Fibroblast of lung (primary cell): ENCODE measurements at regions not wholly inside any gene's neighbourhood (a gene's known extent, or its start where the extent isn't known, plus 50 kb on each side); places are given as distances from the start of the nearest gene placed in this dataset.

Experiments used
- DNase-seq, 2 donors: peaks; one replicate each; pipeline versions ENCODE4 v3.0.0 to v3.0.0-alpha.2; 2010; ENCODE audit warnings: low read depth in 2 of 2
- H2AFZ ChIP-seq: 2 replicates; pipeline ENCODE4 v1.5.1; 2012; ENCODE audit warnings: low read length, control low read depth, inconsistent platforms
- H3K27ac ChIP-seq: 2 replicates; pipeline ENCODE4 v1.5.1; 2011; ENCODE audit warnings: low read length, control low read depth; ENCODE audit not compliant: insufficient read depth
- H3K27me3 ChIP-seq: 2 replicates; pipeline ENCODE4 v1.5.1; 2011; ENCODE audit warnings: mild to moderate bottlenecking, low read length; ENCODE audit not compliant: control insufficient read depth, insufficient read depth
- H3K36me3 ChIP-seq: 2 replicates; pipeline ENCODE4 v1.5.1; 2011; ENCODE audit warnings: low read length; ENCODE audit not compliant: control insufficient read depth, insufficient read depth
- H3K4me1 ChIP-seq: 2 replicates; pipeline ENCODE4 v1.5.1; 2011; ENCODE audit warnings: low read length; ENCODE audit not compliant: control insufficient read depth, insufficient read depth; ENCODE audit errors: extremely low read depth
- H3K4me2 ChIP-seq: 2 replicates; pipeline ENCODE4 v1.5.1; 2011; ENCODE audit warnings: low read length, control low read depth; ENCODE audit not compliant: insufficient read depth; ENCODE audit errors: extremely low read depth
- H3K4me3 ChIP-seq, 4 experiments: fragments of 200-600 bp in 1 of 4; sonication (generic) in 1 of 4; replicated peaks in 1 of 4; 2 replicates each; pipeline ENCODE4 v1.5.1; 2011 to 2016; ENCODE audit warnings: low read length in 4 of 4, low read depth in 3 of 4, mild to moderate bottlenecking in 3 of 4, control low read depth in 2 of 4, inconsistent platforms in 1 of 4, mixed read lengths in 1 of 4; ENCODE audit not compliant: insufficient read depth in 1 of 4; ENCODE audit errors: control extremely low read depth in 1 of 4
- H3K79me2 ChIP-seq: 2 replicates; pipeline ENCODE4 v1.5.1; 2012; ENCODE audit warnings: mild to moderate bottlenecking, low read length, inconsistent platforms; ENCODE audit not compliant: control insufficient read depth, insufficient read depth
- H3K9ac ChIP-seq: 2 replicates; pipeline ENCODE4 v1.5.1; 2011; ENCODE audit warnings: mild to moderate bottlenecking, low read length, control low read depth; ENCODE audit not compliant: insufficient read depth
- H3K9me3 ChIP-seq: 2 replicates; pipeline ENCODE4 v1.5.1; 2012; ENCODE audit warnings: low read depth, low read length; ENCODE audit not compliant: control insufficient read depth, insufficient read depth
- H4K20me1 ChIP-seq: 2 replicates; pipeline ENCODE4 v1.5.1; 2011; ENCODE audit warnings: low read length; ENCODE audit not compliant: control insufficient read depth, insufficient read depth; ENCODE audit errors: extremely low read depth
- CTCF ChIP-seq, 2 donors: IDR thresholded peaks in 1 of 2; conservative IDR thresholded peaks in 1 of 2; 1 replicate in 1 of 2; 2 replicates in 1 of 2; pipeline ENCODE4 v1.5.1; 2011 to 2012; ENCODE audit warnings: low read length in 2 of 2, control low read depth in 1 of 2, inconsistent platforms in 1 of 2, low read depth in 1 of 2, mild to moderate bottlenecking in 1 of 2
- EZH2 ChIP-seq: IDR thresholded peaks from 2 replicates; pipeline ENCODE4 v1.5.1; 2012; ENCODE audit warnings: low read length, control low read depth, mild to moderate bottlenecking; ENCODE audit errors: missing control alignments

GRCh38 chr3:82672966-82673365, 911.5 kb upstream of the GBE1 start:
- peak in 1 of 2 donors; percentile 26 for DNase-seq

GRCh38 chr3:82671466-82671865, 910.0 kb upstream of the GBE1 start:
- no peaks in the 10 kb centered on the region for H3K36me3 ChIP-seq
- H3K9me3 ChIP-seq, result no peaks in the 10 kb centered on the region
- TF ChIP-seq CTCF (conservative IDR thresholded peaks at IDR 0.05 in 1 of 2, IDR thresholded peaks at IDR 0.05 in 1 of 2; ENCODE audit: low read depth in 1 of 2, low read length in 2 of 2), result no peak
- no peak for TF ChIP-seq EZH2
- H4K20me1 ChIP-seq, result no peaks in the 10 kb centered on the region
- H3K27me3 ChIP-seq, result no peaks in the 10 kb centered on the region
- H3K4me3 ChIP-seq, result no peak overlapping the region
- peak in 1 of 2 donors; percentile 65 for DNase-seq
- H3K27ac ChIP-seq, result no peak overlapping the region
- no peaks in the 10 kb centered on the region for H3K4me1 ChIP-seq
- no peak overlapping the region for H2AFZ ChIP-seq
- no peaks in the 10 kb centered on the region for H3K79me2 ChIP-seq
- H3K4me2 ChIP-seq, result no peak overlapping the region
- no peak overlapping the region for H3K9ac ChIP-seq

More at GRCh38 chr3:82672966-82673365, 911.5 kb upstream of the GBE1 start:
- Histone ChIP-seq H3K79me2 (no peaks in the 10 kb centered on the region), H3K9ac (no peak overlapping the region), H3K36me3 (no peaks in the 10 kb centered on the region), H3K4me3 (no peak overlapping the region), H2AFZ (no peak overlapping the region), H3K27ac (no peak overlapping the region), H3K9me3 (no peaks in the 10 kb centered on the region), H3K4me2 (no peak overlapping the region), H3K4me1 (no peaks in the 10 kb centered on the region), H4K20me1 (no peaks in the 10 kb centered on the region), H3K27me3 (no peaks in the 10 kb centered on the region)
- no peak for TF ChIP-seq CTCF (conservative IDR thresholded peaks at IDR 0.05 in 1 of 2, IDR thresholded peaks at IDR 0.05 in 1 of 2; ENCODE audit: low read depth in 1 of 2, low read length in 2 of 2)
- TF ChIP-seq EZH2, result no peak

GRCh38 chr3:82654708-82655107, 893.3 kb upstream of the GBE1 start:
- TF ChIP-seq CTCF (conservative IDR thresholded peaks at IDR 0.05 in 1 of 2, IDR thresholded peaks at IDR 0.05 in 1 of 2; ENCODE audit: low read depth in 1 of 2, low read length in 2 of 2), result no peak
- Histone ChIP-seq H3K4me1 (no peaks in the 10 kb centered on the region), H3K27ac (no peak overlapping the region), H3K9ac (no peak overlapping the region), H4K20me1 (no peaks in the 10 kb centered on the region), H3K4me3 (no peak overlapping the region), H2AFZ (no peak overlapping the region), H3K79me2 (no peaks in the 10 kb centered on the region), H3K4me2 (no peak overlapping the region), H3K9me3 (no peaks in the 10 kb centered on the region), H3K27me3 (no peaks in the 10 kb centered on the region), H3K36me3 (no peaks in the 10 kb centered on the region)
- DNase-seq, result no peak
